HG03565 (cell line): ENCODE measurements at regions not wholly inside any gene's neighbourhood (a gene's known extent, or its start where the extent isn't known, plus 50 kb on each side); places are given as distances from the start of the nearest gene placed in this dataset.
"Not testable (repeated sequence)": the region's sequence is repeated elsewhere in the genome, so short reads cannot be mapped to it uniquely, and the experiment has no call there.

ENCODE experiments used
- ATAC-seq: cut with Tn5 transposase; IDR thresholded peaks from one replicate; pipeline ENCODE4 v1.9.1; 2021; ENCODE audit warnings: mild to moderate bottlenecking, moderate library complexity; ENCODE audit not compliant: unreplicated experiment

- ATAC-seq: no peak
Measured at GRCh38 chr6:170067923-170068360, 222.9 kb downstream of the DLL1 start.

GRCh38 chr6:170067181-170067641 lies 223.7 kb downstream of the DLL1 start:
- ATAC-seq: no peak

- ATAC-seq: no peak
Measured at GRCh38 chr6:170066679-170067078, 224.2 kb downstream of the DLL1 start.

- ATAC-seq: no peak
Measured at GRCh38 chr6:170063851-170064602, 226.9 kb downstream of the DLL1 start.

- ATAC-seq: no peak
Measured at GRCh38 chr6:170063431-170063830, 227.4 kb downstream of the DLL1 start.

- no peak for ATAC-seq
Measured at GRCh38 chr6:170062915-170063241, 228.0 kb downstream of the DLL1 start.

GRCh38 chr6:170062209-170062914 lies 228.5 kb downstream of the DLL1 start:
- ATAC-seq: no peak

GRCh38 chr6:170058878-170059485 lies 231.9 kb downstream of the DLL1 start:
- no peak for ATAC-seq

GRCh38 chr6:170057961-170058877 lies 232.7 kb downstream of the DLL1 start:
- ATAC-seq: no peak

GRCh38 chr6:170057034-170057734 lies 233.7 kb downstream of the DLL1 start:
- no peak for ATAC-seq

GRCh38 chr6:170056278-170056711 lies 234.6 kb downstream of the DLL1 start:
- no peak for ATAC-seq

- ATAC-seq: not testable (repeated sequence)
Measured at GRCh38 chr6:170055797-170056196, 235.1 kb downstream of the DLL1 start.

- ATAC-seq: no peak
Measured at GRCh38 chr6:170053966-170054661, 236.8 kb downstream of the DLL1 start.

GRCh38 chr6:170052991-170053821 lies 237.7 kb downstream of the DLL1 start:
- no peak for ATAC-seq

GRCh38 chr6:170051229-170052172 lies 239.4 kb downstream of the DLL1 start:
- ATAC-seq: no peak

- no peak for ATAC-seq
Measured at GRCh38 chr6:170050591-170051041, 240.3 kb downstream of the DLL1 start.
